GM19463 (cell line): ENCODE measurements at regions not wholly inside any gene's neighbourhood (a gene's known extent, or its start where the extent isn't known, plus 50 kb on each side); places are given as distances from the start of the nearest gene placed in this dataset.
"Not testable (repeated sequence)": the region's sequence is repeated elsewhere in the genome, so short reads cannot be mapped to it uniquely, and the experiment has no call there.

Experiments used
- ATAC-seq: cut with Tn5 transposase; IDR thresholded peaks from one replicate; pipeline ENCODE4 v1.9.1; 2021; ENCODE audit warnings: mild to moderate bottlenecking, moderate library complexity; ENCODE audit not compliant: unreplicated experiment

DNA sequence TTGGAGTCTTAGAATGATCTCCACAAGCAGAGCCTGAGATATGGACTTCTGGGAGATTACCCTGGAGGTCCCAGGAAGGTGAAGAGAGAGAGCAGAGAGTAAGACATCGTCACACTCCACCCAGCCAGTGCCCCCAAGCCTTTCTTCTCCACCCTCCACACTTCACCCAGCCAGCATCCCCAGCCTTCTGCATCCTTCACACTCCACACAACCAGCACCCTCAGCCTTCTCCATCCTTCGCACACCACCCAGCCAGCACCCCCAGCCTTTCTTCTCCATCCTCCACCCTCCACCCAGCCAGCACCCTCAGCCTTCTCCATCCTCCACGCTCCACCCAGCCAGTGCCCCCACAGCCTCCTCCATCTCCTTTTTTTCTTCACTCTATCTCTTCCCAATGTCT is 603.9 kb upstream of the B3GAT1 start:
- ATAC-seq, result no peak

DNA sequence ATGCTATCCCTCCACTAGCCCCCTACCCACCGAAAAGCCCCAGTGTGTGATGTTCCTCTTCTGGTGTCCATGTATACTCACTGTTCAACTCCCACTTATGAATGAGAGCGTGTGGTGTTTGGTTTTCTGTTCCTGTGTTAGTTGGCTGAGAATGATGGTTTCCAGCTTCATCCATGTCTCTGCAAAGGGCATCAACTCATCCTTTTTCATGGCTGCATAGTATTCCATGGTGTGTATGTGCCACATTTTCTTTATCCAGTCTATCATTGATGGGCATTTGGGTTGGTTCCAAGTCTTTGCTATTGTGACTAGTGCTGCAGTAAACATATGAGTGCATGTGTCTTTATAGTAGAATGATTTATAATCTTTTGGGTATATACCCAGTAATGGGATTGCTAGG is 599.3 kb upstream of the B3GAT1 start:
- not testable (repeated sequence) for ATAC-seq

DNA sequence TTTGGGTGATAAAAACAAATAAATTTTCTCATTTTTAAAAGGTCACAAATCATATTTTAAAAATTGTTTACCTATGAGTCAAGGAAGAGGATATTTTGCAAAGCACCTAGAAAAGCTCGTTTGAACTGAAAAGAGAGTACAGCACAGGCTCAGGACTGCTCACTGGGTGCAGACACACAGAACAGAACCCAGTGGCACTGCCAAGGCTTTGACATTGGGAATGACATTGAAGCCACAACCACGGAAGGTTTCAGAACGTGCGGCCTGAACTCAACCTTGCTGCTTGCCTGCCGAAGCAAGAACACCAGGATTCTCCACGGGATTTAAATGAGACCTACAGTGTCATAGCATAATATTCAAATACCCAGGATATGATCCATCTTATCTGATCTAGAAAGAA is 597.1 kb upstream of the B3GAT1 start:
- ATAC-seq, result no peak

DNA sequence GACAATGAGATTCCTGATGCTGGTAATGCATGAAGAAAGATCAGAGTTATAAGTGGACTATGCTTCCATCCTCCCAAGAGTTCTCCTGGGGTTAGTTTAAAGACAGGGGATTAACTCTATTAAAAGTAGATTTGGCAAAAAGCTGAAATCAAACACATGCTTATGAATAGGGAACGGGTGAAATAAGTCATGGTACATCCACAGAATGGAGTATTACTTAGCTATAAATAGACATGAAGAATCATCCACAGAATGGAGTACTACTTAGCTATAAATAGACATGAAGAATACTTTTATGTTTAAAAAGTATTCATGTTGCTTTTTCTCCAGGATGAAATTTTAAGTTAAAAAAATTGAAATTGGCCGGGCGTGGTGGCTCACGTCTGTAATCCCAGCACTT is 596.4 kb upstream of the B3GAT1 start:
- ATAC-seq, result no peak

DNA sequence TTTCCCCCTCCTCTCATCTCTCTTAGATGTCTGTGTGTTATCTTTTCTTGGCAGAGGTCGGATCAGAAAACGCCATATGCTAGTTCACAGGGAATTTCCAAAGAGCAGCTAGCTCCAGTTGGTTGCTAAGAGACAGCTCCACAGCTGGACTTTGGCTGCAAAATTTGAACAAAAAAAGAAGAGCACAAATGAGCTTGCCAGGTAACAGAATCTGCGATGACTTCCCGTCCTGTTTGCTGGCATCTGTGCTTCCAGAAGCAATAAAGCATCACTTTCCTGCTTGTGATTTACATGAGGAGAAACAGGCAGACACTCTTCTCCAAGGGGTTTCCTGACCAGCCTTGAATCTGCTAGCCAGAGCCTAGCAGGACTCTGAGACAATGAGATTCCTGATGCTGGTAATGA is 596.0 kb upstream of the B3GAT1 start:
- ATAC-seq, result no peak

DNA sequence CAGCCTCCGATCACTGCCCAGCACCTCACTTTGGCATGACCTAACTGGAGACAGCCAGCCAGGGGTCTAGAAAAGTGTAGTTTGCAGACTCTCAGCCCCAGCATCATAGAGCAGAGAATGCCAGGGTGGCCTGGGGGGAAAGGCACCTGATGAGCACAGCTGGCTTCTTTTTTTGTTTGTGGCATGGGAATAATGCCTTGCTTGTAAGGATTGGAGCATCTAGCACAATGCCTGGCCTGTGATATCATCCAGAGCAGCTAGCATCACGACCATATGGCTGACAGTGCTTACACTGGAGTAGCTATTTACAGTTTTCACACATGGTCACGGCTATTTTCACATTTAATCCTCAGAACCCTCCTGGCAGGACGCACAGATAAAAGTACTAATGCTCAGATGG is 594.8 kb upstream of the B3GAT1 start:
- ATAC-seq, result no peak

DNA sequence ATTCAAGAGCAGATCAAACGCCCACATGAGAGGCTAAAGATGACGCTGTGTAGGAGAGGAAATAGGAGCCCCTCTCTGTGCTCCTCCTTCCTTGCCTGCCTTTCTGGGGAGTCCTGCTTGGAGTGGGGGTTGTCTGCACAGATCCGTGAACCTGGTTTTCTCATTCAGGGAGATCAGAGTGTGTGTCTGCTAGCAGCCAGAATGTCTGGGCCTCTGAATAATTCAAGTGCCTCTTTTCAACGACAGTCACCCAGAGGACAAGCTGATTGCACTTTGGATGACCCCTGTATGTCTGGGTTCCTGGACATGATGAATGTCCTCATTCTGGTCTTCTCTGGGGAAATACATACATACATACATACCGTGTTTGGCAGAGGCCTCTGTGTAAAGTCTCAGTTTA is 592.5 kb upstream of the B3GAT1 start:
- ATAC-seq, result no peak

DNA sequence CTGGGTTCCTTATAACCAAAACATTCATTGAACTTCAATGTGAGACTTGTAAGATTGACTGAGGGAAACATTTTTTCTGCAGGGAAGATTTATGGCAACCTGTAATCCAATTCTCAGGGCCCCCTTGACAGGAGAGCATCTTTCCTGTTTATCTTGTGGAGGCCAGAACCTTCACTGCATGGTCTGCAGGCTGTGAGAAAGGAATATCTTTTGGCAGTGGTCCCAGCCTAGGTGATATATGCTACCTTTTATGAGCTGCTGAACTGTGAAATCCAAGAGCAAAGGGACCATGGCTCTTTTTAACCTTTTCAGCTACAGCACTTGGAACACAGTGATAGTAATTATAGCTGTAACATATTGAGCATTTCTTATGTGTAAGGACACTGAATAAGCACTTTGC is 590.2 kb upstream of the B3GAT1 start:
- no peak for ATAC-seq

DNA sequence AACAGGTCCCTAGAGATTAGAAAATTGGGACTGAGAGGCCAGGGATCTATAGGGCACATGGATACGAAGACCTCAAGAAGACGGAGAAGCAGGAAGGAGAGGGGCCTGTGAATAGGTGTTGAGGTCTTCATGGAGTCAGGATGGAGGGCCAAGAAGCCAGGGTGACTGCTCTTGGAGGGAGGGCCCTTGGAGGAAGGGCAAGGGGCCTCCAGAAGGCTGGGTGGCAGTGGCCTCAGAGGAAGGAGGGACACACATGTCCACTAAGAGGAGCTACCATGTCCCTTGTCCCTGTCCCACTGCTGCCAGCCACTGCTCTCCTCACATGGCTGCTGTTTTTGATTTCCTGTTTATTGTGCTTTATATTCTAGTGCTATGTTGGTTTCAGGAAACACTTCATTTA is 589.5 kb upstream of the B3GAT1 start:
- ATAC-seq, result no peak

DNA sequence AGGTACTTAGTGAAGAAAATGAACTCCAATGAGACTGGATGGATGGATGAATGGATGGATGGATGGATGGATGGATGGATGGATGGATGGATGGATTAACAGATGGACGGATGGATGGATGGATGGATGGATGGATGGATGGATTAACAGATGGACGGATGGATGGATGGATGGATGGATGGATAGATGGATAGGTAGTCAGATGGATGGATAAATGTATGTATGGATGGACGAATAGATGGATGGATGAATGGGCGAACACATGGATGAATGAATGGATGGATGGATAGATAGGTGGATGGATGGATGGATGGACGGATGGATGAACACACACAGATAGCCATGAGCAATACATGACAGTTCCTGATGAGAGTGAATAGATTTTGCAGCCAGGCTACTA is 589.0 kb upstream of the B3GAT1 start:
- not testable (repeated sequence) for ATAC-seq

DNA sequence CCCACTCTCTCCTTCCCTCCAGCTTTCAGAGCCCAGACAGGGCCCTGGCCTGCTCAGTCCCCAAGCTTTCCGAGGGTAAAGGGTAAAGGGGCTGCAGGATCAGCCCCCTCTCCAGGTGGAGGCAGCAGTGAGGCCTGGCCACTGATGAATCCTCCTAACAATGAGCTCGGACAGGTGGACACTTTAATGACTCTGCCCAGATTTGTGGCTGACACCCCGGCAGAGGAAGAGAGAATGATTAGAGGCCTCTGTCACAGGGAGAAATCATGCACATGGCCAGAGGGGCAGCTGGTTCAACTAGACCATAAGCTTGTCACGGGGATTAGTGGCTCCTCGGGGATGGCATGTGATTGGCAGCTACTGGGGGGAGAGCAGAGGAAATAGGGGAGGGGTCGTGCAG is 587.5 kb upstream of the B3GAT1 start:
- no peak for ATAC-seq

DNA sequence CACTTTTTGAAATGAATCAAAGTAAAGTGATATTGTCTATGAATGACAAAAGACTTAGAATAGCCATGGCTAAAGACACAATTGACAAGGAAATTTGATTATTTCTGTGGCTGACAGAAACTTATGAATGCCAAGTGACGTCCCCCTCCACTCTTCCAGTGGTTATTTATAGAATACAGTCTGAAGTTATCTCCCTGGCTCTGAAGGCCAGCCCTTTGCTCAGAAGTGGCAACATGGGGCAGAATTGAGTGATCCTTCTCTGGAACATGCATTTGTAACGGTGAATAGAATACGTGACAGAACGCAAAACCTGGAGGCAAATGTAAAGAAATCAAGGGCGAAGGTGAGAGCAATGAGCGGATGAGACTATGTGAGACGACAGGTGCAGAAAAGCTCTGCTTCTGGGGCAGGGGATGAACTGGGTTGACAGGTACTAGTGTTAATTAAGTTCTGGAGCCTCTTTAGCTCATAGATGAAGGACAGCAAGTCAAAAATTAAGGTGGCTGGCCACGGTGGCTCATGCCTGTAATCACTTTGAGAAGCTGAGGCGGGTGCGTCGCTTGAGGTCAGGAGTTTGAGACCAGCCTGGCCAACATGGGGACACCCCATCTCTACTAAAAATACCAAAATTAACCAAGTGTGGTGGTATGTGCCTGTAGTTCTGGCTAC is 585.7 kb upstream of the B3GAT1 start:
- no peak for ATAC-seq

DNA sequence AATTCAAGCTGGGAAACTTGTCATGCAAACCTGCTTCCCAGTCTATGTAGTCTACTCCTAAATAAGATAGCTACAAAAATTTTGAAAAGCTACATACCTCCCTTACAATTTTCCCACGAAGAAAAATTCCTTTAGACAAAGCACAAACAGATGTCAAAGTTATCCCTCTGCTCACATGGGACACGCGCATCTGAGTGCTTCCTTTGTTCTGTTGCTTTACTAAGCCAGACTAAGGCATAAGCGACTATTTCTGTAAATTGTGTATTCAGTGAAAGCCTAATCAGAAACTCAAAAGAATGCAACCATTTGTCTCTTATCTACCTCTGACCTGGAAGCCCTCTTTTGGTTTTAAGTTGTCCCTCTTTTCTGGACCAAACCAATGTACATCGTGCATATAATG is 583.7 kb upstream of the B3GAT1 start:
- ATAC-seq, result no peak

DNA sequence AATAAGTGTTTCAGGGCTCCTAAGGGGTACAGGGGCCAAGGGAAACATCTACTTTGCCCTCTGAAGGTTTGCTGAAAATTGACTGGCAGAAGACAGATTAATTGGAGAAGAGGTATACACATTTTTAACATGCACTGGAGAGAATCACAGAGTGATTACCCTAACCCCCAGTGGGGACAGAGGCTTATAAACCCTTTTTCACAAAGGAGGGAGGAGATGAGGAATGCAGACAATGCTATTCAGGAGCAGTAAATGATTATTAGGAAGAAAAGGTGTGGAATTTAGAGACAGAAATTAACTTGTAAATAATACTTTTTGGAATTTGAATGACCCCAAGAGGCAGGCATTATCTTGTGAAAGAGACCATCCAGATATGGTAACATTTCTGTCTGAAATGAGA is 582.4 kb upstream of the B3GAT1 start:
- ATAC-seq, result no peak

DNA sequence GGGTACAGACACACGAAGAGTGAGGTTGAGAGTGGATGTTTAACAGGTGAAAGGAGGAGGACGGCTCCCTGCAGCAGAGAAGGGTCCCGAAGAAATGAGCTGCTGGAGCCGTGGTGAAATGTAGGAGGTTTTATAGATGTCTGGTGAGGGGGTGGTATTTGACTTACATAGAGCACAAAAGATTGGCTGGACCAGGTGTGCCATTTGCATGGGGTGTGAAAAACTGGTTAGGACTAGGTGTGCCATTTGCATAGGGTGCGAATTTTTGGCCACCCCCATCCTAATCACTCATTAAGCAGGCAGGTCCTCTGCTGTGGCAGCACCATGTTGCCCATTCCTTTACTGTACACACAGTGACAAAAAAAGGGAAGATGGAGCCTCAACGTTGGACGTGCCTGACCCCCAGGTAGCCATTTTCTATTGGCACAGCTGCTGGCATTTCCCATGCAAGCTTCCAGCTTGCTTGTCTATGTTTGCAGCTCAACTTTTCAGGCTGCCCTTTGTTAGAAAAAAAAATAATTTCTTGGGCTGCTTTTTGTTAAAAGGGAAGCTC is 581.7 kb upstream of the B3GAT1 start:
- ATAC-seq, result no peak

DNA sequence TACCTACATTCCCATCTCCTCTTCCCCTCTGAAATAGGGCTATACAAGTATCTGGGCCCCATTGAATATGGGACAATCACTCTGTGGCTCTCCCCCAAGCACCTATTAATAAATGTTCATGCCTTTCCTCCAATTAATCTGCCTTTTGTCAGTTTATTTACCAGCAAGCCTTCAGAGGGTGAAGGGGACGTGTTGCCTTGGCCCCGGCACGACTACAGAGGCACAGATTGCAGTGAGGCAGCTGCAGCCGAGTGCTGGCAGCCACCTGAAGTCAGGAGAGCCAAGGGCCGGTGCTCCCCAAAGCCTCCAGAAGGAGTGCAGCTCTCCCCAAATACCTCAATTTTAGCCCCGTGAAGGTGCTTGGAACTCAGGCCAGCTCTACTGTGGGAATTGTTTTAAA is 580.9 kb upstream of the B3GAT1 start:
- no peak for ATAC-seq

DNA sequence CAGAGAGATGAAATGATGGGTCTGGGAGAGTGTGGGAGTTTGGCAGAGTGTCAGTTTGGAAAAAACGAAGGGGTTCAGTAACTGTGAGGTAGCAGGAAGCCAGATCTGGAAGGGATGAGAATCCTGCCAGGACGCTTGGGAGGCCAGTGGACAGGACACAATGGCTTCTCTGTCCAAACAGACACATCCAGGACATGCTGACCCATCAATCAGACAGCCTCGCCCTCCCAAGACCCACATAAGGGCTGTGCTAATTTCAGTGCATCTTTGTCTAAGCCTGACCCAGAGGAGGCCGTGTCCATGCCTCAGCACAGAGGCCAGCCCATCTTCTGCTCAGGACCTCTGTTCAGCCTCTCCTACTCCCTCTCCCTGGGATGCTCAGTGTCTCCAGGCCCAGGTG is 576.5 kb upstream of the B3GAT1 start:
- no peak for ATAC-seq

DNA sequence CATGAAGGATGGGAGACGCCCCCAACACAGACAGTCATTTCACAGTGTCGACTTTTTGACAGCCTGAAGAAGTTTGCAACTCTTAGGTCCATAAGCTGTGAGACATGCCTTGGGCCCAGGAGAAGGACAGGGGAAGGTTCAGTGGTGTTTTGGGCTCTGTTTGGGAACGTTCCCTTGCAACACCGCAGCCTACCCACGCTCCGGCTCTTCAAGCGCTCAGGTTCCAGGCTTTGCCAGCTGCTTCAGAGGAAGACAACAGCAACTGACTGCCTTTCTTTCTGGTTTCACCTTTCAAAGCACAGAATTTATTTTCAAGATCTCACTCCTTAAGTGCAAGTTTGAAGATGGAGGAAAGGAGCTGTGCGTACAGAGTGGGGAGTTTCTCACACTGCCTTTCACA is 575.8 kb upstream of the B3GAT1 start:
- ATAC-seq, result no peak

DNA sequence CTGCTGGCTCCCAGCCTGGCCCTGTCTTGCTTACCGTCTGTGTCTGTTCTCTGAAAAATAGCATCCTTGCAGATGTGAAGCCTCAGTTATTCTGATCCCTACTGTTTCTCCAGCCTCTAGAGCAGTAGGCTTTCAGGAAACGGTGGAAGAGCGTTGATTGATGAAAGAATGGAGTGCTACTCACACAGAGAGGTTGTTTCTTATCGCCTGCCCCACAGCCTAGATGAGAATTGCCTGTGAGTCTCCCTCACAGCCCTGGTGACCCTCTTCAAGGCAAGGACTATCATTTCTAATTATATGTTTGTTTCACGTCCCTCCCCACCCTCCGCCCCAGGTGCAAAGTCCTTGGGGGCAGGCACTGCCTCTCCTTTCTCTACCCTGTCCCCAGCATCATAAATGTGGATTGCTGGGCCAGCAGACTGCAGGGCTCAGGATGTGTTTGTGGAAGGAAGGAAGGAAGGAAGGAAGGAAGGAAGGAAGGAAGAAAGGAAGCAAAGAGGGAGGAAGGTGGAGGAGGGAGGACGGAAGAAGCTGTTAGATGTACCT is 575.3 kb upstream of the B3GAT1 start:
- ATAC-seq, result no peak

DNA sequence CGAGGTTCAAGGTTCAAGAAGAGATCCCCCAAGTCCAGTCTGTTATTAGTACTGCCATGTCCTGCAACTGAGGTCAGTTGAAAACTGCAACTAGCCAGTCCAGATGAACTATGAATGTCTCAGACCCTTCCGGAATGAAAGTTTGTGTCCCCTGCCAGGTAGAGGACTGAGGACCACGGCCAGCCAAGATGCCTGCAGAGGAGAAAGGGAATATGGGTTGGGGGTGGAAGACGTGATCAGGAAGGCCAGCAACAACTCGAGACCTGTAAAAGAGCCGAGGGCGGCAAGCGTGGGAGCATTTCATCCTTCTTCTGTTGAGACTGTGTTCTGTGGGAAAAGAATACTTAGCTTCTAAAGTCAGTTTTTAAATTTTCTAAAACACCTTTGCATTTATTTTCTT is 572.4 kb upstream of the B3GAT1 start:
- no peak for ATAC-seq

DNA sequence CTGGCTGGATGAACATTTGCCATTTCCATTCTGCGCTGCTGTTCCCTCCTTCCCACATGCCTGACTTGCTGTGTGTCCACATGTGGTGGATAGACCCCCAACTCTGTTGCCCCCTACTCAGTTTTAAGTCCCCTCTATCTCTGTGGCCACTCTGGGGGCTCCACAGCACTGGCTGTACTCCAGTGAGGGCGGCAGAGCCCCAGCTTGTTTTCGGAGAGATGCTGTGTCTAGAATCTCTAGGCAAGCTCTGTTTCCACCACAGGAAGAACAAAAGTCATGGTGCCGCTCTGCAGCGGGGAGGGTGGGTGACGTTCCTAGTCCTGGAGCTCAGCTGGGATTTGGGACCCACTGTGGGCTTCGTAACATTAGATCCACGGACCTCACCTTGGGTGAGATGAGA is 570.4 kb upstream of the B3GAT1 start:
- ATAC-seq, result not testable (repeated sequence)

DNA sequence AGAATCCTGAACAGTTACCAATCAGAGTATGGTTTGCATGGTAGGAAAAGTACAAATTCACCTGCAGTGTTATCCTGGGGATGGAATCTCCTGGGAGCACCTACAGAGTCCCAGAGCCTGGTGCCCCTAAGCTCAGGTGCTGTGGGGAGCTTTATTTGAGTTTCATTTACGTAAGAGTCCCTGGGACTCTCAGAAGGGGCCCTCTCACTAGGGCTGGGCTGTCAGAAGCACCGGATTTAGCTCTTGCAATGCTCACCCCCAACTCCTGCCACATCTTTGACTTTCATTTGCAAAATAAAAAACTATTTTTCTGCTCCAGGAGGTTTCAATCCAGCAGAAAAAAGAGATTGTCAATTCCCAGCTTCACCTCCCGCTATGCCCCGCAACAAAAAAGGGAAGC is 569.8 kb upstream of the B3GAT1 start:
- ATAC-seq, result no peak
